H1 (cell line): ENCODE measurements at regions not wholly inside any gene's neighbourhood (a gene's known extent, or its start where the extent isn't known, plus 50 kb on each side); places are given as distances from the start of the nearest gene placed in this dataset.

Experiments used
- CBX5 ChIP-seq: fragments of 300-800, 300-1000 bp; sonication (generic); IDR thresholded peaks from 2 replicates; pipeline ENCODE4 v1.7.1; 2016; ENCODE audit warnings: antibody characterized with exemption, low read length, low read depth
- KDM5A ChIP-seq: fragments of 200-600 bp; IDR thresholded peaks from 2 replicates; pipeline ENCODE4 v1.7.1; 2012; ENCODE audit warnings: mild to moderate bottlenecking, low read length, inconsistent platforms, mixed read lengths
- PHF8 ChIP-seq: fragments of 200-600 bp; sonication (generic); conservative IDR thresholded peaks from 2 replicates; pipeline ENCODE4 v1.7.1; 2012; ENCODE audit warnings: low read depth, mild to moderate bottlenecking, inconsistent platforms, low read length, moderate library complexity
- RFX5 ChIP-seq: IDR thresholded peaks from 2 replicates; pipeline ENCODE4 v1.6.1; 2011; ENCODE audit warnings: low read depth, low read length, improper control_type of control experiment, borderline replicate concordance
- TAF1 ChIP-seq: IDR thresholded peaks from 2 replicates; pipeline ENCODE4 v1.6.1; 2011; ENCODE audit warnings: mild to moderate bottlenecking, low read depth, low read length

DNA sequence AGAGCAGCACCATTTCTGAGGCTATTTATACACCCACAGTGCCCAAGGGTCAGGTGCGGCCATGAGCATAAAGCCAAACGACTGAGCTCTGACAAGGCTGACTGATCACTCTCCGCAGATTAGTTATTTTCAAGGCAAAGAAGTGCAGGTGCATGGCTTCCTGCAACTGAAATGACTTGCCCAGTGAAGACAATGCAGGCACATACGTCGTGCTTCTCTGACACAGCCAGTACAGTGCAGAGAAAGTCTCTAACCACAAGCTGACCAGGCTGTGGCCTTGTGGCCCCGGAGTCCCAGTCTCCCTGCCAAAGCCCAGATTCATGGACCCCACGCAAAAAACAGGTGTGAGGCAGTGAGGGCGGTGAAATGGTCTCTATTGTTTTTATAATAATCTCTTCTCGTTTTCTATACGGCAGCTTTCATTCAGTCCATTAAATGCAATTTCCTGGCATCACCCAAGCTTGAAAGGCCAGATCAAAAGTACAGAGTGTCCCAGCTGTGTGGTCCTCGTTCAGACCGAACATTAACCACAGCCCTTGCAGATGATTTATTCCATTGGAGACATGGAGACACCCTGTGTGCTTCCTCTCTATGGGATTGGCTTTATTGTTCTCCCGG is 447.0 kb upstream of the ID2 start (continued):
- TF ChIP-seq RFX5 (no peak), TAF1 (no peak), PHF8 (no peak), KDM5A (no peak), CBX5 (no peak)
